ENCODE measurements at regions not wholly inside any gene's neighbourhood (a gene's known extent, or its start where the extent isn't known, plus 50 kb on each side); places are given as distances from the start of the nearest gene placed in this dataset.

DNA sequence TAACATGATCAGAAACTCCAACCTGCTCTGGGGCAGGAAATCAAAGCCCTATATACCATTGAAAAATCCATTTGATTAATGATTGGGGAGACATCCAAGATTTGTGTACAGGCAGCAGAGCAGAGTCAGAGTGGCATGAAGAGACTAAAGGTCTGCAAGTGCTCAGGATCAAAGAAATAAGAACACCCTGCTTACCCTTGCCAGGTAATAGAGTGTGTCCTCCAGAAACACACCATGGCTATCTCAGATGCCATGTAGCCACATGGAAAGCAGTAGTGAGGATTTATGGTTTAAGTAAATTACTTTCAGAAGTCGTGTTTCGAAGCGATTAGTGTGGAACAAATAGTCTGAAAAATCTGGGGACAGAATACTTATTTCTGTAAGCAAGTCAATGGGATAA is 592.9 kb downstream of the SUCLG1 start (continued):
- no peak for TF ChIP-seq ZBTB7A (IDR thresholded peaks at IDR 0.05; ENCODE audit: borderline replicate concordance, control insufficient read depth, low read depth, low read length)

DNA sequence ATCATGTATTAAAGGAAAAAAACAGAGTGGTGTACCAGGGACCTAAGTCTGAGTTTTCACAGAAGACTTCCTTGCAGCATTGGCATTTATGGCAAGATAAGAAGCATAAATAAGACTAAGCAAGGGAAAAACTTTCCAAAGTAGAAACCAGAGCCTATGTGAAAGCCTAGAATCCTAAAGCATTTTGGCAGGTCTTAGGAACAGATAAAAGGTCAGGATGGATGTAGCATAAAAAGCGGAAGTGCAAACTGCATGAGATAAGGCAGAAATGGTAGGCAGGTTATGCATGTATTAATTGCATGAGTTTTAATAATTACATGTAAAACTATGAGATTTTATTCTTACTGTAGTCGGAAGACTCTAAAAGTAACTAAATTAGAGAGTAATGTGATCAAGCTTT is 596.5 kb downstream of the SUCLG1 start:
- Histone ChIP-seq H3K27ac (ENCODE audit: extremely low read depth, low read depth, low read length) (no peak overlapping the region), H4K20me1 (replicated peaks; ENCODE audit: control insufficient read depth, insufficient read depth, low read length) (no peaks in the 10 kb centered on the region), H3K27me3 (ENCODE audit: control insufficient read depth in 2 of 2, insufficient read depth in 2 of 2, low read length in 2 of 2) (no peaks in the 10 kb centered on the region), H2AFZ (ENCODE audit: low read depth, low read length) (no peak overlapping the region), H3K4me1 (replicated peaks in 1 of 2; ENCODE audit: control insufficient read depth in 2 of 2, insufficient read depth in 2 of 2, low read length in 2 of 2) (no peaks in the 10 kb centered on the region; a peak in 1 of 5 replicates), H3K9ac (ENCODE audit: insufficient read depth in 1 of 2, low read depth in 2 of 2, low read length in 2 of 2) (no peak overlapping the region), H3K9me3 (replicated peaks; ENCODE audit: control insufficient read depth, insufficient read depth, low read depth, low read length) (no peaks in the 10 kb centered on the region), H3K79me2 (ENCODE audit: control insufficient read depth, insufficient read depth, low read length) (no peaks in the 10 kb centered on the region), H3K36me3 (ENCODE audit: control insufficient read depth, insufficient read depth, low read length) (no peaks in the 10 kb centered on the region), H3K4me2 (ENCODE audit: insufficient read depth, low read length) (no peak overlapping the region), H3K9me1 (ENCODE audit: control insufficient read depth, insufficient read depth, low read length) (no peaks in the 10 kb centered on the region), H3K4me3 (no peak overlapping the region)
- POLR2A ChIA-PET, result no interaction called here
- ATAC-seq (no peak), FAIRE-seq (no peak), DNase-seq (ENCODE audit: extremely low read depth in 1 of 4, low spot score in 3 of 4) (no peak)
- intact Hi-C loops (cut with micrococcal nuclease), result no loop called here
- WGBS (ENCODE audit: insufficient coverage, low coverage, missing lambda C conversion rate), result 29% methylated on average over 2 of the region's 2 CpGs
- CTCF ChIA-PET (ENCODE audit: low intra/inter-chr PET ratio), result no interaction called here
- in situ Hi-C loops (cut with MboI), result loop anchor here (10.0 kb wide), 1 partner anchor 462 kb away; no protein-coding TSS in a partner anchor
- no TSS peak for BruUV-seq (replicated peaks)
- TF ChIP-seq, protein P1, sequence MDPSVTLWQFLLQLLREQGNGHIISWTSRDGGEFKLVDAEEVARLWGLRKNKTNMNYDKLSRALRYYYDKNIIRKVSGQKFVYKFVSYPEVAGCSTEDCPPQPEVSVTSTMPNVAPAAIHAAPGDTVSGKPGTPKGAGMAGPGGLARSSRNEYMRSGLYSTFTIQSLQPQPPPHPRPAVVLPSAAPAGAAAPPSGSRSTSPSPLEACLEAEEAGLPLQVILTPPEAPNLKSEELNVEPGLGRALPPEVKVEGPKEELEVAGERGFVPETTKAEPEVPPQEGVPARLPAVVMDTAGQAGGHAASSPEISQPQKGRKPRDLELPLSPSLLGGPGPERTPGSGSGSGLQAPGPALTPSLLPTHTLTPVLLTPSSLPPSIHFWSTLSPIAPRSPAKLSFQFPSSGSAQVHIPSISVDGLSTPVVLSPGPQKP (CRISPR knock-in tag; IDR thresholded peaks at IDR 0.05), result no peak
- TF ChIP-seq RBM39 (optimal IDR thresholded peaks at IDR 0.05; ENCODE audit: low read depth, low read length), result no peak
- TF ChIP-seq RBM22 (IDR thresholded peaks at IDR 0.05; ENCODE audit: low read depth, low read length, poor library complexity, severe bottlenecking), result no peak
- peak; percentile 96 for TF ChIP-seq SPI1 (IDR thresholded peaks at IDR 0.05; ENCODE audit: borderline replicate concordance, low read depth, low read length)
- no peak for TF ChIP-seq ARID1B (IDR thresholded peaks at IDR 0.05)
- no peak for TF ChIP-seq NR1H2 (CRISPR knock-in tag; IDR thresholded peaks at IDR 0.05)
- TF ChIP-seq ZNF668 (CRISPR knock-in tag; IDR thresholded peaks at IDR 0.05), result no peak
